Muscle of back (tissue), 3 donors: ENCODE measurements at regions not wholly inside any gene's neighbourhood (a gene's known extent, or its start where the extent isn't known, plus 50 kb on each side); places are given as distances from the start of the nearest gene placed in this dataset.
A peak's percentile ranks its signal among the peaks of the same experiment; 100 is the strongest.
"Not testable (repeated sequence)": the region's sequence is repeated elsewhere in the genome, so short reads cannot be mapped to it uniquely, and the experiment has no call there.

Experiments
- DNase-seq, 3 donors: peaks; one replicate each; pipeline versions ENCODE4 v3.0.0 to v3.0.0-alpha.2; 2013

GRCh38 chr9:108456903-108457302 is 398.9 kb downstream of the ACTL7B start:
- no peak for DNase-seq

GRCh38 chr9:108445431-108446071 is 410.2 kb downstream of the ACTL7B start:
- DNase-seq, result no peak

GRCh38 chr9:108444400-108445358 is 411.1 kb downstream of the ACTL7B start:
- peak in 1 of 3 donors; percentile 87 for DNase-seq

GRCh38 chr9:108443741-108444140 is 412.0 kb downstream of the ACTL7B start:
- DNase-seq, result peak in 1 of 3 donors; percentile 63

GRCh38 chr9:108443019-108443633 is 412.7 kb downstream of the ACTL7B start:
- DNase-seq, result no peak

- no peak for DNase-seq
Observed at GRCh38 chr9:108442627-108443018, 413.2 kb downstream of the ACTL7B start.

- DNase-seq, result no peak
Observed at GRCh38 chr9:108441726-108442125, 414.1 kb downstream of the ACTL7B start.

- DNase-seq, result no peak
Observed at GRCh38 chr9:108441251-108441650, 414.5 kb downstream of the ACTL7B start.

- DNase-seq, result peak in 1 of 3 donors; percentile 41
Observed at GRCh38 chr9:108439947-108440346, 415.8 kb downstream of the ACTL7B start.

GRCh38 chr9:108437656-108438055 is 418.1 kb downstream of the ACTL7B start:
- no peak for DNase-seq

GRCh38 chr9:108436448-108436847 is 419.3 kb downstream of the ACTL7B start:
- DNase-seq, result no peak

GRCh38 chr9:108434502-108434901 is 421.3 kb downstream of the ACTL7B start:
- no peak for DNase-seq

- DNase-seq, result no peak
Observed at GRCh38 chr9:108434036-108434435, 421.8 kb downstream of the ACTL7B start.

- no peak for DNase-seq
Observed at GRCh38 chr9:108430655-108431054, 425.1 kb downstream of the ACTL7B start.

- no peak for DNase-seq
Observed at GRCh38 chr9:108427751-108428150, 428.0 kb downstream of the ACTL7B start.

- not testable (repeated sequence) for DNase-seq
Observed at GRCh38 chr9:108426421-108426940, 429.3 kb downstream of the ACTL7B start.

GRCh38 chr9:108423433-108423832 is 432.4 kb downstream of the ACTL7B start:
- DNase-seq, result no peak

GRCh38 chr9:108419379-108419778 is 436.4 kb downstream of the ACTL7B start:
- DNase-seq, result no peak

GRCh38 chr9:108417726-108418125 is 438.1 kb downstream of the ACTL7B start:
- DNase-seq, result no peak

GRCh38 chr9:108417312-108417711 is 438.5 kb downstream of the ACTL7B start:
- no peak for DNase-seq

GRCh38 chr9:108416324-108416723 is 439.5 kb downstream of the ACTL7B start:
- DNase-seq, result no peak

- DNase-seq, result peak in 1 of 3 donors; percentile 48
Observed at GRCh38 chr9:108413809-108414208, 442.0 kb downstream of the ACTL7B start.
